HepG2 (cell line): ENCODE measurements at regions not wholly inside any gene's neighbourhood (a gene's known extent, or its start where the extent isn't known, plus 50 kb on each side); places are given as distances from the start of the nearest gene placed in this dataset.

Experiments
- ARID4A ChIP-seq: sonication (generic); formaldehyde crosslinking; IDR thresholded peaks from 2 replicates; pipeline ENCODE4 v1.5.0; 2020; ENCODE audit warnings: mild to moderate bottlenecking, missing genetic modification reagents, borderline replicate concordance
- CBX2 ChIP-seq, 2 experiments: fragments of 200-600 bp in 1 of 2; sonication (generic); formaldehyde crosslinking in 1 of 2; IDR thresholded peaks; 2 replicates each; pipeline versions ENCODE4 v1.7.0 to v1.8.1; 2018 to 2022; ENCODE audit warnings: low read depth in 2 of 2, low read length in 1 of 2, mild to moderate bottlenecking in 1 of 2, missing genetic modification reagents in 1 of 2
- ELF3 ChIP-seq: IDR thresholded peaks from 2 replicates; pipeline ENCODE4 v1.6.1; 2016; ENCODE audit warnings: missing genetic modification reagents, missing compliant biosample characterization
- HNRNPK ChIP-seq: fragments of 200-400 bp; formaldehyde crosslinking; IDR thresholded peaks from 2 replicates; pipeline ENCODE4 v1.6.1; 2018; ENCODE audit warnings: low read length, low read depth, moderate library complexity, mild to moderate bottlenecking; ENCODE audit not compliant: poor library complexity, severe bottlenecking
- LCORL ChIP-seq, 2 experiments: fragments of 450-650 bp in 1 of 2; sonication (generic) in 1 of 2; formaldehyde crosslinking in 1 of 2; IDR thresholded peaks; 2 replicates each; pipeline versions ENCODE4 v1.5.0 to v1.6.1; 2017 to 2020; ENCODE audit warnings: antibody characterized with exemption in 1 of 2, missing genetic modification reagents in 1 of 2
- MAX ChIP-seq: IDR thresholded peaks from 2 replicates; pipeline ENCODE4 v1.6.1; 2012; ENCODE audit warnings: inconsistent platforms
- NCOA1 ChIP-seq: sonication (generic); formaldehyde crosslinking; IDR thresholded peaks from 2 replicates; pipeline ENCODE4 v1.9.0; 2021; ENCODE audit warnings: missing genetic modification reagents
- PRDM10 ChIP-seq: sonication (generic); formaldehyde crosslinking; IDR thresholded peaks from 2 replicates; pipeline ENCODE4 v1.4.0; 2020; ENCODE audit warnings: low read depth, missing genetic modification reagents
- PRDM4 ChIP-seq: sonication (generic); formaldehyde crosslinking; IDR thresholded peaks from 2 replicates; pipeline ENCODE4 v1.9.0; 2021; ENCODE audit warnings: missing genetic modification reagents, borderline replicate concordance
- SALL1 ChIP-seq: sonication (generic); formaldehyde crosslinking; IDR thresholded peaks from 2 replicates; pipeline ENCODE4 v1.8.0; 2022; ENCODE audit warnings: mild to moderate bottlenecking, missing genetic modification reagents
- TFE3 ChIP-seq: IDR thresholded peaks from 2 replicates; pipeline ENCODE4 v1.6.1; 2016
- ZNF121 ChIP-seq: sonication (generic); formaldehyde crosslinking; IDR thresholded peaks from 2 replicates; pipeline ENCODE4 v1.5.0; 2020; ENCODE audit warnings: mild to moderate bottlenecking, missing genetic modification reagents
- ZNF225 ChIP-seq: sonication (generic); formaldehyde crosslinking; IDR thresholded peaks from 2 replicates; pipeline ENCODE4 v1.4.0; 2020; ENCODE audit warnings: mild to moderate bottlenecking, missing genetic modification reagents
- ZNF367 ChIP-seq: sonication (generic); formaldehyde crosslinking; IDR thresholded peaks from 2 replicates; pipeline ENCODE4 v1.4.0; 2020; ENCODE audit warnings: missing genetic modification reagents, borderline replicate concordance
- ZNF496 ChIP-seq: sonication (generic); formaldehyde crosslinking; IDR thresholded peaks from 2 replicates; pipeline ENCODE4 v1.8.1; 2023; ENCODE audit warnings: mild to moderate bottlenecking, moderate library complexity, missing genetic modification reagents; ENCODE audit not compliant: insufficient replicate concordance

- TF ChIP-seq TFE3, result 0 out of 2 replicates have a peak, but pooled peaks have one; percentile 38
- TF ChIP-seq HNRNPK, result no peak
- 0 out of 2 replicates have a peak, but pooled peaks have one; percentile 37 for TF ChIP-seq ZNF225 (CRISPR knock-in tag)
- TF ChIP-seq NCOA1 (CRISPR knock-in tag), result 0 out of 2 replicates have a peak, but pooled peaks have one; percentile 23
- TF ChIP-seq LCORL (IDR thresholded peaks at IDR 0.05), result no peak
- peak; percentile 26; the same call in 1 of the 2 replicates for TF ChIP-seq LCORL (CRISPR knock-in tag; IDR thresholded peaks at IDR 0.05)
- peak; percentile 59; the same call in 1 of the 2 replicates for TF ChIP-seq MAX
- TF ChIP-seq ZNF121 (CRISPR knock-in tag), result no peak
- TF ChIP-seq ZNF367, result no peak
- TF ChIP-seq ARID4A (CRISPR knock-in tag), result 0 out of 2 replicates have a peak, but pooled peaks have one; percentile 35
- TF ChIP-seq PRDM10 (CRISPR knock-in tag), result no peak
- no peak for TF ChIP-seq PRDM4
- no peak for TF ChIP-seq CBX2 (IDR thresholded peaks at IDR 0.05; ENCODE audit: low read depth, low read length)
- 0 out of 2 replicates have a peak, but pooled peaks have one; percentile 53 for TF ChIP-seq CBX2 (CRISPR knock-in tag; IDR thresholded peaks at IDR 0.05; ENCODE audit: low read depth)
- no peak for TF ChIP-seq ELF3 (CRISPR knock-in tag)
- peak; percentile 21; the same call in 1 of the 2 replicates for TF ChIP-seq SALL1
- TF ChIP-seq ZNF496 (CRISPR knock-in tag), result no peak
Measured at GRCh38 chr1:244231572-244232315, 180.7 kb downstream of the ZBTB18 start (continued).
